ENCODE measurements at regions not wholly inside any gene's neighbourhood (a gene's known extent, or its start where the extent isn't known, plus 50 kb on each side); places are given as distances from the start of the nearest gene placed in this dataset.

DNA sequence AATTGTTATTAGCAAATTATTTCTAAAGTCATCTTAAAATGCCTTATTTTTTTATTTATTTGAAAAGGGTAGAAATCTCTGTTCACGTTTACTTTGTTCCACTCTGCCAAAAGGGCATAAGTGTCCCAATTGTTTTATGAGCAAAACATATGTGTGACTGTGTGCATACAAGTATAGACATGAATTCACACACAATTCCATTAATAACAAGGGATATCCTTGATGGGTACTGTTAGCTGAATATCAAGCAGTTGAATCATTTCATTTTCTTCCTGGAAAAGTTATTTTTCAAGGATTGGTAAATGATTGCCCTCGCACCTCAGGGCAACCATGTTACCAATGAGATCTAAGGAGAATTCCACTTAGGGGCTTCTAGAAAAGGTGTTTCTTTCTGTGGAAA is 92.1 kb upstream of the TAF11L2 start:
- no peak for TF ChIP-seq POLR2A (IDR thresholded peaks at IDR 0.05)
- TF ChIP-seq, protein P1, sequence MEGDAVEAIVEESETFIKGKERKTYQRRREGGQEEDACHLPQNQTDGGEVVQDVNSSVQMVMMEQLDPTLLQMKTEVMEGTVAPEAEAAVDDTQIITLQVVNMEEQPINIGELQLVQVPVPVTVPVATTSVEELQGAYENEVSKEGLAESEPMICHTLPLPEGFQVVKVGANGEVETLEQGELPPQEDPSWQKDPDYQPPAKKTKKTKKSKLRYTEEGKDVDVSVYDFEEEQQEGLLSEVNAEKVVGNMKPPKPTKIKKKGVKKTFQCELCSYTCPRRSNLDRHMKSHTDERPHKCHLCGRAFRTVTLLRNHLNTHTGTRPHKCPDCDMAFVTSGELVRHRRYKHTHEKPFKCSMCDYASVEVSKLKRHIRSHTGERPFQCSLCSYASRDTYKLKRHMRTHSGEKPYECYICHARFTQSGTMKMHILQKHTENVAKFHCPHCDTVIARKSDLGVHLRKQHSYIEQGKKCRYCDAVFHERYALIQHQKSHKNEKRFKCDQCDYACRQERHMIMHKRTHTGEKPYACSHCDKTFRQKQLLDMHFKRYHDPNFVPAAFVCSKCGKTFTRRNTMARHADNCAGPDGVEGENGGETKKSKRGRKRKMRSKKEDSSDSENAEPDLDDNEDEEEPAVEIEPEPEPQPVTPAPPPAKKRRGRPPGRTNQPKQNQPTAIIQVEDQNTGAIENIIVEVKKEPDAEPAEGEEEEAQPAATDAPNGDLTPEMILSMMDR (IDR thresholded peaks at IDR 0.05): no peak
- TF ChIP-seq EP300 (IDR thresholded peaks at IDR 0.05): no peak

All from ovary (tissue), 3 donors.